Pancreas (tissue), 10 donors: ENCODE measurements at regions not wholly inside any gene's neighbourhood (a gene's known extent, or its start where the extent isn't known, plus 50 kb on each side); places are given as distances from the start of the nearest gene placed in this dataset.

Experiments
- ATAC-seq, 4 donors: fragments of 200-7000 bp; cut with Tn5 transposase; one replicate each; pipeline versions ENCODE4 v1.8.0 to v1.9.1; 2020; ENCODE audit warnings: mild to moderate bottlenecking in 4 of 4, moderate library complexity in 4 of 4
- DNase-seq, 6 donors: peaks; one replicate each; pipeline ENCODE4 v3.0.0-alpha.2; 2020
- FAIRE-seq: peaks from 2 replicates; lab custom pipeline; 2012; peaks lifted over from hg19 to GRCh38; lab: Jason Lieb, UNC
- H3K27ac ChIP-seq, 4 donors: fragments of 200-600 bp; sonication (generic); 1 replicate in 3 of 4; 2 replicates in 1 of 4; pipeline versions ENCODE4 v1.5.0 to v1.8.0; 2020
- H3K27me3 ChIP-seq, 4 donors: fragments of 200-600 bp; one replicate each; pipeline ENCODE4 v1.8.0; 2021
- H3K36me3 ChIP-seq, 3 donors: fragments of 200-600 bp; sonication (generic) in 1 of 3; one replicate each; pipeline versions ENCODE4 v1.5.0 to v1.8.0; 2020 to 2021
- H3K4me1 ChIP-seq, 3 donors: fragments of 200-600 bp; one replicate each; pipeline ENCODE4 v1.8.0; 2021
- H3K4me3 ChIP-seq, 4 donors: fragments of 200-600 bp; sonication (generic) in 2 of 4; one replicate each; pipeline versions ENCODE4 v1.5.0 to v1.8.0; 2020 to 2021
- H3K9me3 ChIP-seq, 4 donors: fragments of 200-600 bp; one replicate each; pipeline ENCODE4 v1.8.0; 2021
- CTCF ChIP-seq, 4 donors: fragments of 200-600 bp; sonication (generic) in 3 of 4; IDR thresholded peaks; one replicate each; pipeline versions ENCODE4 v1.5.0 to v1.8.0; 2021; ENCODE audit warnings: antibody characterized with exemption in 4 of 4
- WGBS, 2 donors: extraction: QIAGEN DNeasy Blood & Tissue Kit; methylation state at CpG; one replicate each; pipeline ENCODE4 v1.1.7; 2013; 5-methylcytosine and 5-hydroxymethylcytosine counted together
- intact Hi-C, 3 donors: fragments of 100-400 bp; cut with DNase I; formaldehyde crosslinking; loops; one replicate each; pipeline versions ENCODE4 v1.11.1 to v1.14.2; 2022
- donor health status: healthy with polysubstance abuse.
- donor health status: DM: no; HTN: no; CAD: no; lungs with moderate emphysema.
- donor health status: DM: no; HTN: no; CAD: no.
- donor health status: control.
- donor health status: control.
- donor health status: Bipolar disorder and iron deficiency.
- donor health status: DM: yes; HTN: yes; CAD: no.
- donor health status: DM: no; HTN: no; CAD: no.
- donor health status: DM: no; HTN: no; CAD: no.
- donor health status: DM: yes; HTN: yes; CAD: no.

DNA sequence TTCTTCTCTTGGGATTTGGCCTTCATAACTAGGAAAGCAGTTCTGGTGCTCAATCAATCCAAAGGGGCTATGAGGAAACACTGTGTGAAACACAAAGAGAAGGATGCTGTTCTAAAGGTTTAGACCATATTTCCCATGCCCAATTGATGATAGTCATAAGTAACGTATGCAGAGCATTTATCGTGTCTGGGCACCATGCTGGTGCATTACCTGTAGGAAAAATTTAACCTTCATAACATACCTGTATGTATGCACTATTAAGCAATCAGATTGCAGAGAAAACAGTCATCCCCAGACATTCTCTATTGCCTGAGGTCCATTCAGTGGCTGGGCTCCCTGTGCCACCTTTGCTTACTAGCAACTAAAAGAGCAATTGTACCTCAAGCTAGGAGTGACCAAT lies 381.4 kb downstream of the PLPP3 start:
- no peak for TF ChIP-seq CTCF (IDR thresholded peaks at IDR 0.05)
- no peaks in the 10 kb centered on the region for H3K36me3 ChIP-seq
- no peak overlapping the region for H3K27ac ChIP-seq
- no peaks in the 10 kb centered on the region for H3K4me1 ChIP-seq
- intact Hi-C loops = no loop called here
- no peak for ATAC-seq
- DNase-seq = no peak
- FAIRE-seq = no peak
- no peaks in the 10 kb centered on the region for H3K27me3 ChIP-seq
- H3K4me3 ChIP-seq = no peak overlapping the region
- no peaks in the 10 kb centered on the region for H3K9me3 ChIP-seq
- WGBS, 2 donors = 98 to 99% methylated on average over 2 of the region's 2 CpGs

- H3K36me3 ChIP-seq = no peaks in the 10 kb centered on the region
- H3K4me3 ChIP-seq = no peak overlapping the region
- WGBS, 2 donors = 88 to 92% methylated on average over 2 of the region's 2 CpGs
- no peak for TF ChIP-seq CTCF (IDR thresholded peaks at IDR 0.05)
- no peaks in the 10 kb centered on the region for H3K4me1 ChIP-seq
- H3K9me3 ChIP-seq = no peaks in the 10 kb centered on the region
- H3K27ac ChIP-seq = no peak overlapping the region
- ATAC-seq (no peak), FAIRE-seq (no peak), DNase-seq (no peak)
- H3K27me3 ChIP-seq = no peaks in the 10 kb centered on the region
- intact Hi-C loops = no loop called here
Observed at GRCh38 chr1:56196839-56197238, 382.5 kb downstream of the PLPP3 start.

DNA sequence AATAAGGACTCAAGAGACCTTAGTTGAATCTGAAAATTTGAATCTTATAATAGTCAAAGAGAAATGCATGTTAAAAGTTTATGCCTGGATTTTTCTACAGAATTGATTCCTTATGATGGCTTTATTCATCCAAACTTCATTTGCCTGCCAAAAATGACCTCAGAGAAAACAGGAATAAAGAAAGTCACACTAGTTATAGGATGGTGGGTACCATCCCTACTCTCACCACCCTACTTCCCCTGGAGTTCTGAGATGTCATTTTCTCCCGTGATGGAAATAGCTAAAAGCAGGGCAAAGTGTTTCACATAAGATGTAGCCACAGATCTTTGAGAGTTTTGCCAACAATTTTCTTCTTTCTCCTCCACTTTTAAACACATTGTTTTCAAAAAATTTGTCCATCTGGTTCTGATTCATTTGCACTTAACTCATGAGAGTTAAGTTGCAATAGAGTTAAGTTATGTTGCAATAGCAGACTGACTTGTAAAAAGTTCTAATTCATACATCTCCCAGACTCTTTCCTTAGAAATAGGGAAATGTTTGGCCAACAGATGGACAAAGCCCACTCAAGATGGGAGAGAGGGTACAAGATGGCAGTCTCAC lies 384.6 kb downstream of the PLPP3 start:
- FAIRE-seq = no peak

DNA sequence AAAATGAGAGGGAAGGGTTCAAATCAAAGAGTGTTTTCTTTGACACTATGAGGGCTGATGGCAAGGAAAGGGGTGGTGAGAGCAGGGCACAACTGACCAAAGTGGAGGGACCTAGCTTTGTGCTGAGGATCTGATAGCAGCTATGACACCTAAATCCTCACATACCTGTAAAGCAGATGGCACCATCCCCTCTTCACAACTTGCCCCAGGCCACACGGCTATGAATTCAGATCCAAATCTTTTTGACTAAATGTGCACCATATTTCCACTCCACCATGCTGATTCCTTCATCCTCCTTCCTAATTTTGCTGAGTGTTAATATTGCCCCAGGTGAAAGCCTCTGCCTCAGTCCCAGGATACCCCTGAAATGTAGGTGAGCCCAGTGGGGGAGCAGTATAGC lies 385.7 kb downstream of the PLPP3 start:
- TF ChIP-seq CTCF (IDR thresholded peaks at IDR 0.05) = no peak
- intact Hi-C loops = no loop called here
- ATAC-seq = no peak
- H3K9me3 ChIP-seq = no peaks in the 10 kb centered on the region
- H3K4me3 ChIP-seq = no peak overlapping the region
- WGBS, 2 donors = 75 to 76% methylated on average over 1 of the region's 1 CpG
- no peaks in the 10 kb centered on the region for H3K27me3 ChIP-seq
- DNase-seq = no peak
- H3K36me3 ChIP-seq = no peaks in the 10 kb centered on the region
- no peak for FAIRE-seq
- no peak overlapping the region for H3K27ac ChIP-seq
- no peaks in the 10 kb centered on the region for H3K4me1 ChIP-seq

More for the DNA sequence above, 384.6 kb downstream of the PLPP3 start:
- WGBS, 2 donors = 88 to 89% methylated on average over 1 of the region's 1 CpG
- no peak for ATAC-seq
- Histone ChIP-seq H3K36me3 (no peaks in the 10 kb centered on the region), H3K4me1 (no peaks in the 10 kb centered on the region), H3K4me3 (no peak overlapping the region), H3K27me3 (no peaks in the 10 kb centered on the region), H3K9me3 (no peaks in the 10 kb centered on the region), H3K27ac (no peak overlapping the region)
- TF ChIP-seq CTCF (IDR thresholded peaks at IDR 0.05) = no peak
- DNase-seq = no peak
- intact Hi-C loops = no loop called here

GRCh38 chr1:56191369-56191768 lies 388.0 kb downstream of the PLPP3 start:
- Histone ChIP-seq H3K9me3 (no peaks in the 10 kb centered on the region), H3K27ac (no peak overlapping the region), H3K27me3 (no peaks in the 10 kb centered on the region), H3K36me3 (no peaks in the 10 kb centered on the region), H3K4me3 (no peak overlapping the region), H3K4me1 (no peaks in the 10 kb centered on the region)
- intact Hi-C loops = no loop called here
- FAIRE-seq (no peak), DNase-seq (no peak), ATAC-seq (no peak)
- WGBS, 2 donors = 80 to 95% methylated on average over 4 of the region's 4 CpGs
- TF ChIP-seq CTCF (IDR thresholded peaks at IDR 0.05) = no peak
